Ectodermal cell (in vitro differentiated cells): ENCODE measurements at regions not wholly inside any gene's neighbourhood (a gene's known extent, or its start where the extent isn't known, plus 50 kb on each side); places are given as distances from the start of the nearest gene placed in this dataset.

Experiments
- H3K27ac ChIP-seq: 2 replicates; pipeline ENCODE4 v1.7.0; 2013; ENCODE audit warnings: mild to moderate bottlenecking, low read depth, low read length; ENCODE audit not compliant: insufficient read depth, poor library complexity, severe bottlenecking
- H3K27me3 ChIP-seq: 2 replicates; pipeline ENCODE4 v1.7.0; 2013; ENCODE audit warnings: mild to moderate bottlenecking, low read length; ENCODE audit not compliant: insufficient read depth, control insufficient read depth, poor library complexity, severe bottlenecking
- H3K36me3 ChIP-seq: one replicate; pipeline ENCODE4 v1.7.0; 2013; ENCODE audit warnings: low read length; ENCODE audit not compliant: control insufficient read depth, insufficient read depth
- H3K4me1 ChIP-seq: one replicate; pipeline ENCODE4 v1.7.0; 2013; ENCODE audit warnings: low read length; ENCODE audit not compliant: control insufficient read depth, insufficient read depth
- H3K4me3 ChIP-seq: 2 replicates; pipeline ENCODE4 v1.7.0; 2013; ENCODE audit warnings: low read depth, low read length, control low read depth; ENCODE audit not compliant: insufficient read depth
- H3K9me3 ChIP-seq: 2 replicates; pipeline ENCODE4 v1.7.0; 2013; ENCODE audit warnings: mild to moderate bottlenecking, low read length, moderate library complexity; ENCODE audit not compliant: control insufficient read depth
- WGBS, 2 experiments: methylation state at CpG; one replicate each; pipeline ENCODE4 v1.1.7; 2013; ENCODE audit warnings: missing lambda C conversion rate in 2 of 2; 5-methylcytosine and 5-hydroxymethylcytosine counted together

- H3K4me3 ChIP-seq = no peak overlapping the region
- H3K27ac ChIP-seq = no peak overlapping the region
- H3K4me1 ChIP-seq = no peaks in the 10 kb centered on the region
- no peaks in the 10 kb centered on the region for H3K9me3 ChIP-seq
- no peaks in the 10 kb centered on the region for H3K27me3 ChIP-seq
- H3K36me3 ChIP-seq = no peaks in the 10 kb centered on the region
Observed at GRCh38 chr4:176469546-176469945, 149.8 kb downstream of the SPCS3 start.

- WGBS, 2 experiments = 74 to 84% methylated on average over 3 of the region's 4 CpGs
- no peaks in the 10 kb centered on the region for H3K36me3 ChIP-seq
- no peak overlapping the region for H3K4me3 ChIP-seq
- no peak overlapping the region for H3K27ac ChIP-seq
- no peaks in the 10 kb centered on the region for H3K9me3 ChIP-seq
- no peaks in the 10 kb centered on the region for H3K4me1 ChIP-seq
- H3K27me3 ChIP-seq = no peaks in the 10 kb centered on the region
Observed at GRCh38 chr4:176470671-176471070, 150.9 kb downstream of the SPCS3 start.

- no peaks in the 10 kb centered on the region for H3K9me3 ChIP-seq
- H3K27me3 ChIP-seq = no peaks in the 10 kb centered on the region
- no peaks in the 10 kb centered on the region for H3K36me3 ChIP-seq
- WGBS, 2 experiments = 89 to 94% methylated on average over 4 of the region's 4 CpGs
- H3K27ac ChIP-seq = no peak overlapping the region
- H3K4me3 ChIP-seq = no peak overlapping the region
- H3K4me1 ChIP-seq = no peaks in the 10 kb centered on the region
Observed at GRCh38 chr4:176475067-176475466, 155.3 kb downstream of the SPCS3 start.

- WGBS, 2 experiments = 93 to 94% methylated on average over 2 of the region's 2 CpGs
- Histone ChIP-seq H3K36me3 (no peaks in the 10 kb centered on the region), H3K4me1 (no peaks in the 10 kb centered on the region), H3K27ac (no peak overlapping the region), H3K4me3 (no peak overlapping the region), H3K9me3 (no peaks in the 10 kb centered on the region), H3K27me3 (no peaks in the 10 kb centered on the region)
Observed at GRCh38 chr4:176478076-176478475, 158.3 kb downstream of the SPCS3 start.

- WGBS, 2 experiments = 91 to 95% methylated on average over 1 of the region's 1 CpG
- no peaks in the 10 kb centered on the region for H3K9me3 ChIP-seq
- no peaks in the 10 kb centered on the region for H3K27me3 ChIP-seq
- H3K4me1 ChIP-seq = no peaks in the 10 kb centered on the region
- H3K36me3 ChIP-seq = no peaks in the 10 kb centered on the region
- H3K4me3 ChIP-seq = no peak overlapping the region
- no peak overlapping the region for H3K27ac ChIP-seq
Observed at GRCh38 chr4:176479767-176480166, 160.0 kb downstream of the SPCS3 start.

GRCh38 chr4:176482972-176483371 is 163.2 kb downstream of the SPCS3 start:
- no peaks in the 10 kb centered on the region for H3K27me3 ChIP-seq
- H3K36me3 ChIP-seq = no peaks in the 10 kb centered on the region
- no peaks in the 10 kb centered on the region for H3K9me3 ChIP-seq
- H3K4me3 ChIP-seq = no peak overlapping the region
- no peaks in the 10 kb centered on the region for H3K4me1 ChIP-seq
- 95 to 100% methylated on average over 3 of the region's 3 CpGs for WGBS, 2 experiments
- no peak overlapping the region for H3K27ac ChIP-seq

- Histone ChIP-seq H3K27ac (peak overlapping the region; percentile 20), H3K36me3 (no peaks in the 10 kb centered on the region), H3K27me3 (no peaks in the 10 kb centered on the region), H3K4me1 (no peaks in the 10 kb centered on the region), H3K4me3 (no peak overlapping the region), H3K9me3 (no peaks in the 10 kb centered on the region)
- 87 to 92% methylated on average over 5 to 7 of the region's 7 CpGs for WGBS, 2 experiments
Observed at GRCh38 chr4:176484301-176484984, 164.7 kb downstream of the SPCS3 start.

GRCh38 chr4:176489001-176489400 is 169.2 kb downstream of the SPCS3 start:
- no peaks in the 10 kb centered on the region for H3K4me1 ChIP-seq
- no peaks in the 10 kb centered on the region for H3K36me3 ChIP-seq
- H3K27me3 ChIP-seq = no peaks in the 10 kb centered on the region
- no peak overlapping the region for H3K4me3 ChIP-seq
- H3K27ac ChIP-seq = no peak overlapping the region
- H3K9me3 ChIP-seq = no peaks in the 10 kb centered on the region
- 84 to 100% methylated on average over 2 of the region's 2 CpGs for WGBS, 2 experiments

GRCh38 chr4:176492646-176493302 is 173.0 kb downstream of the SPCS3 start:
- Histone ChIP-seq H3K27ac (no peak overlapping the region), H3K4me3 (no peak overlapping the region), H3K36me3 (no peaks in the 10 kb centered on the region), H3K9me3 (no peaks in the 10 kb centered on the region), H3K27me3 (no peaks in the 10 kb centered on the region), H3K4me1 (no peaks in the 10 kb centered on the region)
- 83 to 95% methylated on average over 1 to 2 of the region's 2 CpGs for WGBS, 2 experiments

GRCh38 chr4:176498617-176499256 is 179.0 kb downstream of the SPCS3 start:
- Histone ChIP-seq H3K9me3 (no peaks in the 10 kb centered on the region), H3K27ac (no peak overlapping the region), H3K4me3 (no peak overlapping the region), H3K36me3 (no peaks in the 10 kb centered on the region), H3K27me3 (no peaks in the 10 kb centered on the region), H3K4me1 (no peaks in the 10 kb centered on the region)
- WGBS, 2 experiments = 92 to 94% methylated on average over 3 of the region's 4 CpGs
